Left lobe of liver (tissue), 2 donors: ENCODE measurements at regions not wholly inside any gene's neighbourhood (a gene's known extent, or its start where the extent isn't known, plus 50 kb on each side); places are given as distances from the start of the nearest gene placed in this dataset.

Source experiments
- ATAC-seq: fragments of 200-7000 bp; cut with Tn5 transposase; one replicate; pipeline ENCODE4 v1.9.1; 2020; ENCODE audit warnings: mild to moderate bottlenecking, moderate library complexity
- DNase-seq: peaks from one replicate; pipeline ENCODE4 v3.0.0-alpha.2; 2020; ENCODE audit warnings: low spot score
- donor health status: DM: no; HTN: no; CAD: no; lungs with moderate emphysema.
- donor health status: DM: no; HTN: yes; CAD: no.

DNA sequence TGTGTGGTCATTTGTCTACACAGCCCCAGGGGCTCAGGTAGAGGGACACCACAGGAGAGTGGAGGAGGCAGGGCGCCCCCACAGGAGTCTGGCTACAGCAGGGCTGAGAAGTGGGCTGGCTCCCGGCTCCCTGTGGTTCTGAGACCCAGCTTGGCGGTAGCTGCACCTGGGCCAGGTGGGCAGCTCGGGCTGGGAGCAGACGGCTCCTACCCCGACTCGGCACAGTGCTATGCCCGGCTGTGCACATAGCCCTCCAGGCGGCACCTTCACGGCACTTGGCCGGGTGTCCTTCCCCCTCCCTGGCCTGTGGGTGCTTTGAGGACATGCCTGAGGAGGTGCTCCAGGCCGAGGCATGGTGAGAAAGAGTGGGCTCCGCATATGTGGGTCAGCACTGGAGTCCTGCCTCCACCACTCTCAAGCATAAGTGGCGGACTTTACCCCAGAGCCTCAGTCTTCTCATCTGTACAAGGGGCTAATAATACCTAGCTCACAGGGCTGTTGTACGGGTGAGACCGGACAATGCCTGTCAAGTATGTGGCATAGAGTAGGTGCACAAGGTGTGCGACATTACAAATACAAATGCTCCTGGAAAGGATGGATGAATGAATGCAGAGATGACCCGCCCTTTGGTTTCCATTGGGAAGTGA is 50.1 kb upstream of the JPH3 start:
- DNase-seq: no peak
- no peak for ATAC-seq

DNA sequence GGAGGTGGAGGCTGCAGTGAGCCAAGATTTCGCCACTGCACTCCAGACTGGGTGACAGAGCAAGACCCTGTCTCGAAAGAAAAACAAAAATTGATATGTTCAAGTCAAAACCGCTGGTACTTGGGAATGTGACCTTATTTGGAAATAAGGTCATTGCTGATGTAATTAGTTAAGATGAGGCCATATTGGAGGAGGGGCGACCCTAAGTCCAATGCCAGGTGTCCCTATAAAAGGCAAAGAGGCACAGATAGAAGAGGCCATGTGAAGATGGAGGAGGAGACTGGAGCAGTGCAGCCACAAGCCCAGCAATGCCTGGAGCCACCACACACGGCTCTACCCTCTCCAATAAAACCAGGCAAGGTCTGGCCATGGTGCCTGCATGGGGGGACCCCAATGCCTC is 50.8 kb upstream of the JPH3 start:
- DNase-seq: no peak
- peak; percentile 3 for ATAC-seq

DNA sequence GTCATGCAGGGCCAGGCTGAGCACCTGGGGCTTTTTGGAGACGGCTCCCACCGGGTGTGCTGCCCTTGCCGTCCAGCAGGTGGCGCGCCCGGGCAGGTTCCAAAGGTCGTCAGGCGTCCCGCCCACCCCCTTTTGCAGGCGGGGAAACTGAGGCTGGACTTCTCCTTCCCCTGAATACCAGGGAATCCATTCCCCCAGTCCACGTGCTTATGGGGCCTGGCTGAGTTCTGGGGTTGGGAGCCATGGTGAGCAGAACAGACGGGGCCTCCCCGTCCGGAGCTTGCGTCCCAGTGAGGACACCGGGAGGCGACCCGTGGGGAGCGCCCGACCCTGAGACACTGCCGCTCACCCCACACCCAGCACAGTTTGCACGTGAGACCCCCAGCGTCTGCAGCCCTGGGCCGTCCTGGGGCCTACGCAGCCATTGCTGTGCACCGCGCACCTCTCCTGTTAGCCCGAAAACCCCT is 51.8 kb upstream of the JPH3 start:
- DNase-seq (peak; percentile 65), ATAC-seq (peak; percentile 61)

DNA sequence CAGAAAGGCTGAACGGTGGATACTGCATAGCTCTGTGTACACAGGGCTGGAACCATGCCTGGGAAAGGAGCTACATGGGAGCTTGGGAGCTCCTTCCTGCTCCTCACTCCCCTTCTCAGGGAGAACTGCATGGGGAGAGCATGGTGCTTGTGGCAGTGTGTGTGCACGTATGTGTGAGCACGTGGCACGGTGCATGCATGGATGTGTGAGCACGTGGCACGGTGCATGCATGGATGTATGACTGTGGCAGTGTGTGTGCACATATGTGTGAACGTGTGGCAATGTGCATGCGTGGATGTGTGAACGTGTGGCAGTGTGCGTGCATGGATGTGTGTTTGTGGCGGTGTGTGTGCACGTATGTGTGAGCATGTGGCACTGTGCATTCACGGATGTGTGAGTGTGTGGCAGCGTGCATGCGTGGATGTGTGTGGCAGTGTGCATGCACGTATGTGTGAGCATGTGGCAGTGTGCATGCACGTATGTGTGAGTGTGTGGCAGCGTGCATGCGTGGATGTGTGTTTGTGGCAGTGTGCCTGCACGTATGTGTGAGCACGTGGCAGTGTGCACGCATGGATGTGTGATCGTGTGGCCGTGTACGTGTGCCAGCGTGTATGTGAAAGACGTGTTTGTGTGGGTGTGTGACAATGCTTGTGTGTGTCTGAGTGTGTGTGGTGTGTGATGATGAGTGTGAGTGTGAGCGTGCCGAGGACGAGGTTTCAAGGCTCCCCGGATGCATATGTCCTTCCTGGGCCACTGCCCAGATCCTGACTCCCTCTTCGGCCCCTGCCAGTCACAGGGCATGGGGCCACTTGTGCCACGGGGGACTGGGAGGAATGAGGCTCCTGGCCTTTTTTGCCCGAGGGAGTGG is 52.4 kb upstream of the JPH3 start:
- DNase-seq (no peak), ATAC-seq (no peak)

DNA sequence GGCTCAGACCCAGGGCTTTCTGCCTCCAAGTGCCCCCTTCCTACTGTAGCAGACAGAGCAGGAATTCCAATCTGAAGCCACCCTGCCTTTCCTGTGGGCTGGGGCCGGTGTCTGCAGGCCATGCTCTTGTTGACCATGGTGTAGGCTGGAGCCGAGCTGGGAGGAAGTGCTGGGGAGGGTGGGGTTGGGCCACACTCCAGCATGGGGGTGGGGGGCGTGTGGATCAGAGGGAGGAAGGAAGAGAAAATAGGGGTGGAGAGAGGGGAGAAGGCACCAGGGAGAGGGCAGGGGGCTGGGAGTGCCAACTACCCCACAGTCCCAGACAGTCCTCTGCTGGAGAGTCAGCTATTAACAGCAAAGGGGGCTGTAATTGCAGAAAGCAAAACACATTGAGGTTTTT is 54.3 kb upstream of the JPH3 start:
- ATAC-seq (no peak), DNase-seq (no peak)

DNA sequence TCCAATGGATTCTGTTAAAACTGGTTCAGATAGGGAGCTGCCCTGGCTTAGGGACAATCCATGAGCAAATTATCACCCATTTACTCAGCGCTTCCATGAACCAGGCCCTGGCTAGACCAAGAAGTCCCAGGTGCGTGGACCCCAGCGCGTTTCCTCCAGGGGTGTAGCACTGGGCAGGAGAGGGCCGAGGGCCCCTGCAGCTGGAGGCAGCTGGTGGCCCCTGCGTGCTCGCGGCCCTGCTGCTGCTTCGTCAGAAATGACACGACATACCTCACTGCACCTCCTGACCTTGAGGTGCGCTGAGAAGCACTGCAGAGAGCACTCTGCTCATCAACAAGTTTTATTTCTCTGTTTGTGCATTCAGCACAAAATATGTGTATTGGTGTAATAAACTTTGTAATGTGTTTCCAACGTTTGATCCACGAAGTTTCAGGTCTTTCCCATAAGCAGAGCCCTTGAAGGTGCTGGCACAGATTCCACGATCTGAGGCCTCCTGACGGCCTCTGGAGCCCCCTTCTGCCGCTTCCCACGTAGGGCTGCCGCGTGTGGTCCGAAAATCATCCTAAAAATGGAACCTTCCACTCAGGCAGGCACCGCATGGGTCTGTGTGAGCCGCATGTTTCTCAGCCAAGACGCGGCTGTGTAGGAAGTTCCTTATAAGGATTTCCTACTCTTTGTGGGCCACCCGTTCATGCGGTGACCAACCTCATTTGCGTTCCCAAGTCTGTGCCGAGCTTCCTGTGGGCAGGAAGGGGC is 50.8 kb upstream of the ZCCHC14 start:
- DNase-seq: no peak
- ATAC-seq: no peak

DNA sequence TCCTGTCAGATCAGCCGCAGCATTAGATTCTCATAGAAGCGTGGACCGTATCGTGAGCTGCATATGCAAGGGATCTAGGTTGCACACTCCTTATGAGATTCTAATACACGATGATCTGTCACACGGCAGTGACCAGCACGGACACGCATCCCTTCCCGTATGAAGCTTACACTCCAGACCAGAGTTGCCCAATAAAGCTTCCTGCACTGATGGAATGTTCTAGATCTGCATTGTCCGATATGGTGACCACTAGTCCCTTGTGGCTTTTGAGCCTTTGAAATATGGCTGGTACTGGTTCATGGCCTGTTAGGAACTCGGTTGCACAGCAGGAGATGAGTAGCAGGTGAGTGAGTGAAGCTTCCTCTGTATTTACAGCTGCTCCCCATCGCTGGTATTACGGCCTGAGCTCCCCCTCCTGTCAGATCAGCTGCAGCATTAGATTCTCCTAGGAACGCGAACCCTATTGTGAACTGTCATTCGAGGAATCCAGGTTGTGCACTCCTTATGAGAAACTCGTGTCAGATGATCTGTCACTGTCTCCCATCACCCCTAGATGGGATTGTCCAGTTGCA is 49.8 kb upstream of the ZCCHC14 start:
- DNase-seq (no peak), ATAC-seq (no peak)
